H9 (cell line): ENCODE measurements at regions not wholly inside any gene's neighbourhood (a gene's known extent, or its start where the extent isn't known, plus 50 kb on each side); places are given as distances from the start of the nearest gene placed in this dataset.

Source experiments
- DNase-seq: peaks from one replicate; pipeline ENCODE4 v3.0.0-alpha.2; 2017
- H2AFZ ChIP-seq: one replicate; pipeline ENCODE4 v1.6.1; 2013; ENCODE audit warnings: mild to moderate bottlenecking, low read length, control low read depth, moderate library complexity
- H2AK5ac ChIP-seq: 2 replicates; pipeline ENCODE4 v1.6.1; 2013; ENCODE audit warnings: low read length, control low read depth, mixed read lengths; ENCODE audit not compliant: insufficient read length
- H2BK120ac ChIP-seq: one replicate; pipeline ENCODE4 v1.6.1; 2013; ENCODE audit warnings: low read depth, mild to moderate bottlenecking, low read length, control low read depth, inconsistent platforms; ENCODE audit not compliant: poor library complexity, severe bottlenecking
- H2BK12ac ChIP-seq: 2 replicates; pipeline ENCODE4 v1.6.1; 2013; ENCODE audit warnings: low read length, control low read depth, mixed read lengths, low read depth; ENCODE audit not compliant: insufficient read length
- H2BK15ac ChIP-seq: 2 replicates; pipeline ENCODE4 v1.6.1; 2013; ENCODE audit warnings: low read depth, low read length, control low read depth
- H2BK20ac ChIP-seq: one replicate; pipeline ENCODE4 v1.6.1; 2013; ENCODE audit warnings: low read depth, mild to moderate bottlenecking, low read length, control low read depth, inconsistent platforms; ENCODE audit not compliant: poor library complexity, severe bottlenecking
- H2BK5ac ChIP-seq: 2 replicates; pipeline ENCODE4 v1.6.1; 2013; ENCODE audit warnings: low read length, control low read depth, mixed read lengths; ENCODE audit not compliant: insufficient read length
- H3K14ac ChIP-seq: 2 replicates; pipeline ENCODE4 v1.6.1; 2013; ENCODE audit warnings: low read length, control low read depth; ENCODE audit not compliant: insufficient read depth
- H3K18ac ChIP-seq: 2 replicates; pipeline ENCODE4 v1.6.1; 2013; ENCODE audit warnings: low read depth, mild to moderate bottlenecking, mixed read lengths, low read length, control low read depth; ENCODE audit not compliant: insufficient read length
- H3K23ac ChIP-seq: 2 replicates; pipeline ENCODE4 v1.6.1; 2013; ENCODE audit warnings: low read length, control low read depth, mixed read lengths, low read depth; ENCODE audit not compliant: insufficient read length
- H3K23me2 ChIP-seq: 2 replicates; pipeline ENCODE4 v1.6.1; 2013; ENCODE audit warnings: low read depth, mild to moderate bottlenecking, mixed read lengths, low read length, control low read depth; ENCODE audit not compliant: insufficient read length, poor library complexity, severe bottlenecking
- H3K27ac ChIP-seq: 2 replicates; pipeline ENCODE4 v1.5.1; 2013; ENCODE audit warnings: low read length, control low read depth, mixed read lengths, low read depth; ENCODE audit not compliant: insufficient read length
- H3K27me3 ChIP-seq: 2 replicates; pipeline ENCODE4 v1.6.1; 2013; ENCODE audit warnings: low read length, control low read depth, inconsistent platforms; ENCODE audit not compliant: insufficient read depth
- H3K4ac ChIP-seq: 2 replicates; pipeline ENCODE4 v1.6.1; 2013; ENCODE audit warnings: low read depth, mild to moderate bottlenecking, control low read depth, inconsistent platforms, low read length, moderate library complexity
- H3K4me1 ChIP-seq: 2 replicates; pipeline ENCODE4 v1.6.1; 2013; ENCODE audit warnings: low read length, control low read depth, inconsistent platforms; ENCODE audit not compliant: insufficient read depth
- H3K4me2 ChIP-seq: 2 replicates; pipeline ENCODE4 v1.6.1; 2013; ENCODE audit warnings: low read length, control low read depth, mixed read lengths; ENCODE audit not compliant: insufficient read length, insufficient read depth
- H3K56ac ChIP-seq: 2 replicates; pipeline ENCODE4 v1.6.1; 2013; ENCODE audit warnings: low read depth, mild to moderate bottlenecking, mixed read lengths, low read length, control low read depth; ENCODE audit not compliant: insufficient read length
- H3K79me1 ChIP-seq: 2 replicates; pipeline ENCODE4 v1.6.1; 2013; ENCODE audit warnings: low read depth, mild to moderate bottlenecking, moderate library complexity, low read length, control low read depth, inconsistent platforms; ENCODE audit not compliant: insufficient read depth, poor library complexity, severe bottlenecking
- H3K79me2 ChIP-seq: 2 replicates; pipeline ENCODE4 v1.6.1; 2013; ENCODE audit warnings: low read length, control low read depth, inconsistent platforms; ENCODE audit not compliant: insufficient read depth
- H3K9ac ChIP-seq: 2 replicates; pipeline ENCODE4 v1.6.1; 2013; ENCODE audit warnings: low read length, control low read depth, mixed read lengths; ENCODE audit not compliant: insufficient read length; ENCODE audit errors: extremely low read depth
- H3K9me3 ChIP-seq: one replicate; pipeline ENCODE4 v1.6.1; 2013; ENCODE audit warnings: low read depth, low read length, inconsistent platforms; ENCODE audit not compliant: control insufficient read depth
- H3T11ph ChIP-seq: one replicate; pipeline ENCODE4 v1.6.1; 2013; ENCODE audit warnings: mild to moderate bottlenecking, low read length, control low read depth, inconsistent platforms
- H4K20me1 ChIP-seq: one replicate; pipeline ENCODE4 v1.6.1; 2013; ENCODE audit not compliant: control insufficient read depth, insufficient read length, insufficient read depth
- H4K5ac ChIP-seq: 2 replicates; pipeline ENCODE4 v1.6.1; 2013; ENCODE audit warnings: low read depth, mild to moderate bottlenecking, mixed read lengths, low read length, control low read depth; ENCODE audit not compliant: insufficient read length
- H4K8ac ChIP-seq: replicated peaks from 2 replicates; pipeline ENCODE4 v1.6.1; 2013; ENCODE audit warnings: low read length, control low read depth, mixed read lengths, low read depth; ENCODE audit not compliant: insufficient read length
- H4K91ac ChIP-seq: 2 replicates; pipeline ENCODE4 v1.6.1; 2013; ENCODE audit warnings: low read depth, mild to moderate bottlenecking, moderate library complexity, mixed read lengths, low read length, control low read depth; ENCODE audit not compliant: insufficient read length
- H3K27ac Mint-ChIP-seq, 3 experiments: 2 replicates in 2 of 3; 3 replicates in 1 of 3; pipeline ENCODE4 v1.8.0; 2020 to 2021; ENCODE audit warnings: mixed read lengths in 3 of 3, mild to moderate bottlenecking in 1 of 3, moderate library complexity in 1 of 3
- H3K27me3 Mint-ChIP-seq: 2 replicates; pipeline ENCODE4 v1.8.0; 2021; ENCODE audit warnings: low read depth, mild to moderate bottlenecking, moderate library complexity, mixed read lengths
- H3K36me3 Mint-ChIP-seq, 3 experiments: 2 replicates in 2 of 3; 3 replicates in 1 of 3; pipeline ENCODE4 v1.8.0; 2020 to 2021; ENCODE audit warnings: low read depth in 3 of 3, mixed read lengths in 3 of 3; ENCODE audit not compliant: insufficient read depth in 1 of 3
- H3K4me1 Mint-ChIP-seq, 2 experiments: 2 replicates each; pipeline ENCODE4 v1.8.0; 2020; ENCODE audit warnings: mixed read lengths in 2 of 2
- H3K4me3 Mint-ChIP-seq, 2 experiments: 2 replicates in 1 of 2; 3 replicates in 1 of 2; pipeline ENCODE4 v1.8.0; 2020 to 2021; ENCODE audit warnings: mild to moderate bottlenecking in 2 of 2, mixed read lengths in 2 of 2, moderate library complexity in 1 of 2
- H3K9me3 Mint-ChIP-seq, 2 experiments: 2 replicates in 1 of 2; 3 replicates in 1 of 2; pipeline ENCODE4 v1.8.0; 2020; ENCODE audit warnings: mild to moderate bottlenecking in 2 of 2, mixed read lengths in 2 of 2, moderate library complexity in 1 of 2
- WGBS: extraction: QIAGEN DNeasy Blood & Tissue Kit; methylation state at CpG from one replicate; pipeline ENCODE4 v1.1.7; 2013; ENCODE audit warnings: missing lambda C conversion rate, low lambda C conversion rate, mixed read lengths; ENCODE audit not compliant: insufficient read length; ENCODE audit errors: extremely low coverage; 5-methylcytosine and 5-hydroxymethylcytosine counted together
- TF ChIP-seq, protein P1 (sequence below): fragments of 200-600 bp; sonication (generic); conservative IDR thresholded peaks from 3 replicates; pipeline ENCODE4 v1.8.0; 2021; ENCODE audit warnings: antibody characterized with exemption, mild to moderate bottlenecking

DNA sequence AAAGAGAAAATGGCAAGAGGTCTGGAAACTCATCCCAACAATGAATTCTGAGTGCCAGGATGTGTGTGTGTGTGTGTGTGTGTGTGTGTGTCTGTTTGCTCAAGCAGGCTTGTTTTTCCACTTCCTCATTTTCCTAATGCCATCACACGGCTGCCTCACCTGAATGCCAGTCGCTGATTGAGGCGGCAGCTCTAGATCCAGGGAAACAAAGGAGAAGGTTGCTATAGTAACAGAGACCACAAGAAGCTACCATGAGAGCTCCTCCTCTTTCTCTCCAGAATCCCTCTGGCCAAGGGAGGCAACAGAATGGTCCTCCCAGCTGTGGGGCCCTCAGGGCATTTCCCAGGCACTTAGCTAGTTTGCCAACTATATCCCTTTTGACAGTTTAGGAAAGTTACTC lies 241.1 kb upstream of the TSHZ2 start:
- Mint-ChIP-seq H3K27ac (no peak overlapping the region), H3K36me3 (peaks cover 0 to 4% (median 2%) of the 10 kb centered on the region in 3 experiments; a peak in 4 of 7 replicates), H3K27me3 (peaks cover 4% of the 10 kb centered on the region), H3K4me3 (no peak overlapping the region), H3K4me1 (peaks cover 5 to 7% of the 10 kb centered on the region in 2 experiments; a peak in 3 of 4 replicates), H3K9me3 (peaks cover 5 to 11% of the 10 kb centered on the region in 2 experiments; a peak in 4 of 5 replicates)
- Histone ChIP-seq H4K5ac (no peak overlapping the region), H3K27me3 (no peaks in the 10 kb centered on the region), H4K20me1 (no peaks in the 10 kb centered on the region), H3K18ac (no peak overlapping the region), H3K23ac (no peak overlapping the region), H3K79me2 (no peaks in the 10 kb centered on the region), H3K79me1 (no peaks in the 10 kb centered on the region), H2BK5ac (no peak overlapping the region), H3K27ac (no peak overlapping the region), H3K14ac (no peak overlapping the region), H3K4ac (no peak overlapping the region), H3K4me1 (no peaks in the 10 kb centered on the region), H3K9ac (no peak overlapping the region), H3T11ph (no peak overlapping the region), H3K9me3 (no peaks in the 10 kb centered on the region), H2AK5ac (no peak overlapping the region), H3K23me2 (no peaks in the 10 kb centered on the region), H4K8ac (no peak overlapping the region), H4K91ac (no peak overlapping the region), H2BK12ac (no peak overlapping the region), H2BK20ac (no peak overlapping the region), H2BK15ac (no peak overlapping the region), H3K56ac (no peak overlapping the region), H3K4me2 (no peak overlapping the region), H2BK120ac (no peak overlapping the region), H2AFZ (no peak overlapping the region)
- TF ChIP-seq, protein P1, sequence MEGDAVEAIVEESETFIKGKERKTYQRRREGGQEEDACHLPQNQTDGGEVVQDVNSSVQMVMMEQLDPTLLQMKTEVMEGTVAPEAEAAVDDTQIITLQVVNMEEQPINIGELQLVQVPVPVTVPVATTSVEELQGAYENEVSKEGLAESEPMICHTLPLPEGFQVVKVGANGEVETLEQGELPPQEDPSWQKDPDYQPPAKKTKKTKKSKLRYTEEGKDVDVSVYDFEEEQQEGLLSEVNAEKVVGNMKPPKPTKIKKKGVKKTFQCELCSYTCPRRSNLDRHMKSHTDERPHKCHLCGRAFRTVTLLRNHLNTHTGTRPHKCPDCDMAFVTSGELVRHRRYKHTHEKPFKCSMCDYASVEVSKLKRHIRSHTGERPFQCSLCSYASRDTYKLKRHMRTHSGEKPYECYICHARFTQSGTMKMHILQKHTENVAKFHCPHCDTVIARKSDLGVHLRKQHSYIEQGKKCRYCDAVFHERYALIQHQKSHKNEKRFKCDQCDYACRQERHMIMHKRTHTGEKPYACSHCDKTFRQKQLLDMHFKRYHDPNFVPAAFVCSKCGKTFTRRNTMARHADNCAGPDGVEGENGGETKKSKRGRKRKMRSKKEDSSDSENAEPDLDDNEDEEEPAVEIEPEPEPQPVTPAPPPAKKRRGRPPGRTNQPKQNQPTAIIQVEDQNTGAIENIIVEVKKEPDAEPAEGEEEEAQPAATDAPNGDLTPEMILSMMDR = no peak
- WGBS = no CpG with 5 or more reads among the region's 3 CpGs
- peak; percentile 73 for DNase-seq
